Loucy (cell line): ENCODE measurements at regions not wholly inside any gene's neighbourhood (a gene's known extent, or its start where the extent isn't known, plus 50 kb on each side); places are given as distances from the start of the nearest gene placed in this dataset.

ENCODE experiments used
- EZH2phosphoT487 ChIP-seq: fragments of 200-600 bp; IDR thresholded peaks from 2 replicates; pipeline ENCODE4 v1.6.1; 2018; ENCODE audit warnings: antibody characterized with exemption, mild to moderate bottlenecking, moderate library complexity, borderline replicate concordance
- TF ChIP-seq, protein P1 (sequence below): fragments of 200-600 bp; sonication (generic); conservative IDR thresholded peaks from 2 replicates; pipeline ENCODE4 v1.5.1; 2014; ENCODE audit warnings: mild to moderate bottlenecking, antibody characterized with exemption, low read length

DNA sequence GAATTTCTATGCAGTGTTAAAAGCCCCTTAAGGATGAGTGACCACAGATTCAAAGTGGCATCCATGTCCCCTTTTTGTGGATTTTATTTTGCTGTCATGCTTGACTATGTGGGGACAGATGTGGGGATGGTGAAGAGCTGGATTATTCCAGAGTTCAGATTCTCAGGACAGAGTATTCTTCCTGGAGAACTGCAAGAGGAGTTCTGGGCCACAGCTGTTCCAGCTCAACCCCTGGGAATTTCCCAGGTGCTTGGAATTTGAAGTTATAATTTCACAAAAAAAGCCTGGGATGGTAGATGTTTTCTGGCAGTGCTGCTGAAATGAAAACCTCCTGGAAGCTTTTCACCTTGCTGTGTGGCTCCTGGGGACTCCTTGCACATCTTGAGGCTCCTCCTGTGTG, 671.8 kb upstream of the MARCKS start:
- TF ChIP-seq, protein P1, sequence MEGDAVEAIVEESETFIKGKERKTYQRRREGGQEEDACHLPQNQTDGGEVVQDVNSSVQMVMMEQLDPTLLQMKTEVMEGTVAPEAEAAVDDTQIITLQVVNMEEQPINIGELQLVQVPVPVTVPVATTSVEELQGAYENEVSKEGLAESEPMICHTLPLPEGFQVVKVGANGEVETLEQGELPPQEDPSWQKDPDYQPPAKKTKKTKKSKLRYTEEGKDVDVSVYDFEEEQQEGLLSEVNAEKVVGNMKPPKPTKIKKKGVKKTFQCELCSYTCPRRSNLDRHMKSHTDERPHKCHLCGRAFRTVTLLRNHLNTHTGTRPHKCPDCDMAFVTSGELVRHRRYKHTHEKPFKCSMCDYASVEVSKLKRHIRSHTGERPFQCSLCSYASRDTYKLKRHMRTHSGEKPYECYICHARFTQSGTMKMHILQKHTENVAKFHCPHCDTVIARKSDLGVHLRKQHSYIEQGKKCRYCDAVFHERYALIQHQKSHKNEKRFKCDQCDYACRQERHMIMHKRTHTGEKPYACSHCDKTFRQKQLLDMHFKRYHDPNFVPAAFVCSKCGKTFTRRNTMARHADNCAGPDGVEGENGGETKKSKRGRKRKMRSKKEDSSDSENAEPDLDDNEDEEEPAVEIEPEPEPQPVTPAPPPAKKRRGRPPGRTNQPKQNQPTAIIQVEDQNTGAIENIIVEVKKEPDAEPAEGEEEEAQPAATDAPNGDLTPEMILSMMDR = no peak
- no peak for TF ChIP-seq EZH2phosphoT487
